ENCODE measurements at regions not wholly inside any gene's neighbourhood (a gene's known extent, or its start where the extent isn't known, plus 50 kb on each side); places are given as distances from the start of the nearest gene placed in this dataset.

GRCh38 chr10:105698592-105698991, 1057.5 kb downstream of the SORCS3 start:
- H3K4me2 ChIP-seq (ENCODE audit: low read length), result no peak overlapping the region
- H2AK5ac ChIP-seq (ENCODE audit: low read length), result no peak overlapping the region
- no peak overlapping the region for H2BK12ac ChIP-seq (ENCODE audit: low read length)
- no peak overlapping the region for H3K4ac ChIP-seq (ENCODE audit: low read depth, low read length)
- no peak overlapping the region for H3K18ac ChIP-seq (ENCODE audit: low read length)
- H2AFZ ChIP-seq (ENCODE audit: insufficient read depth, low read length, poor library complexity), result no peak overlapping the region
- no peak overlapping the region for H4K8ac ChIP-seq (ENCODE audit: low read depth, low read length)
- no peak overlapping the region for H4K91ac ChIP-seq (ENCODE audit: low read depth, low read length)
- H3K36me3 ChIP-seq (ENCODE audit: control insufficient read depth in 1 of 2, insufficient read depth in 2 of 2, low read length in 2 of 2), result no peaks in the 10 kb centered on the region
- DNase-seq, result no peak
- no peak overlapping the region for H2BK120ac ChIP-seq (ENCODE audit: insufficient read depth, low read length, poor library complexity)
- H3K4me3 ChIP-seq (ENCODE audit: low read depth, low read length), result no peak overlapping the region
- H3K27me3 ChIP-seq (ENCODE audit: insufficient read depth, low read length), result no peaks in the 10 kb centered on the region
- no peak overlapping the region for H2BK5ac ChIP-seq (ENCODE audit: low read depth, low read length, poor library complexity)
- no peak overlapping the region for H3K14ac ChIP-seq (ENCODE audit: low read length)
- no CpG with 5 or more reads among the region's 2 CpGs for WGBS (ENCODE audit: extremely low coverage, insufficient coverage, insufficient read length)
- no peaks in the 10 kb centered on the region for H3K79me2 ChIP-seq (ENCODE audit: control insufficient read depth, insufficient read depth, low read length, poor library complexity)
- H3K79me1 ChIP-seq (ENCODE audit: low read length), result no peaks in the 10 kb centered on the region
- H4K12ac ChIP-seq (ENCODE audit: low read depth, low read length), result no peak overlapping the region
- H3K4me1 ChIP-seq (ENCODE audit: control insufficient read depth in 1 of 2, insufficient read depth in 2 of 2, low read length in 2 of 2), result no peaks in the 10 kb centered on the region
- H3K9ac ChIP-seq (ENCODE audit: low read length), result no peak overlapping the region
- no peaks in the 10 kb centered on the region for H3K9me3 ChIP-seq (ENCODE audit: insufficient read depth, low read depth, low read length)
- no peak overlapping the region for H3K27ac ChIP-seq (ENCODE audit: low read depth, low read length)
- H3K23ac ChIP-seq (ENCODE audit: low read length), result no peak overlapping the region

DNA sequence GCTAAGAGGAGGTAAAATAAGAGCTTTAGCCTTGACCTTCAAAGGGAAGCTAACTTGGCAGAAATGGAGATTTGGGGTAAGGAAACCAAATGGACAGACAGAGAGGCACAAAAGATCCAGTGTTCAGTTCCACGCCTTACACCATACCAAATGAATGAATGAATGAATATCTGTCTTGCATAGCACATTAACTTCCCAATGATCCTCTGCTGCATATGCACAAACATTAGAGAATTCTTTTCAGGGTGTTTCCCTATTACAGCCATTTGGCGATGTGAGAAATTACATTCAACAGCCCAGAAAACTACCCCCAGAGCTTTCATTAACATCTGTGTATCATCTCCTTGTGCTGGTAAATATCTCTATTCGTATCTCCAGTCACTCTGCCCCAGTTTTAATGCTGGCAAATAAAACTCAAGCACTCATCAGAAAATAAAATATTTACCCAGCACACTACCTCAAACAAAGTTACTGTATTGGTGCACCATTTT, 1056.2 kb downstream of the SORCS3 start:
- H3K4ac ChIP-seq (ENCODE audit: low read depth, low read length), result no peak overlapping the region

GRCh38 chr10:105691811-105692210, 1050.7 kb downstream of the SORCS3 start:
- Histone ChIP-seq H3K27me3 (ENCODE audit: insufficient read depth, low read length) (no peaks in the 10 kb centered on the region), H2AK5ac (ENCODE audit: low read length) (no peak overlapping the region), H3K4ac (ENCODE audit: low read depth, low read length) (no peak overlapping the region), H4K91ac (ENCODE audit: low read depth, low read length) (no peak overlapping the region), H2BK120ac (ENCODE audit: insufficient read depth, low read length, poor library complexity) (no peak overlapping the region), H3K18ac (ENCODE audit: low read length) (no peak overlapping the region), H3K27ac (ENCODE audit: low read depth, low read length) (no peak overlapping the region), H3K14ac (ENCODE audit: low read length) (no peak overlapping the region), H2AFZ (ENCODE audit: insufficient read depth, low read length, poor library complexity) (no peak overlapping the region), H3K9me3 (ENCODE audit: insufficient read depth, low read depth, low read length) (no peaks in the 10 kb centered on the region), H3K79me1 (ENCODE audit: low read length) (no peaks in the 10 kb centered on the region), H3K36me3 (ENCODE audit: control insufficient read depth in 1 of 2, insufficient read depth in 2 of 2, low read length in 2 of 2) (no peaks in the 10 kb centered on the region), H3K4me2 (ENCODE audit: low read length) (no peak overlapping the region), H2BK12ac (ENCODE audit: low read length) (no peak overlapping the region), H3K4me3 (ENCODE audit: low read depth, low read length) (no peak overlapping the region), H3K4me1 (ENCODE audit: control insufficient read depth in 1 of 2, insufficient read depth in 2 of 2, low read length in 2 of 2) (no peaks in the 10 kb centered on the region), H3K9ac (ENCODE audit: low read length) (no peak overlapping the region), H3K23ac (ENCODE audit: low read length) (no peak overlapping the region), H4K12ac (ENCODE audit: low read depth, low read length) (no peak overlapping the region), H4K8ac (ENCODE audit: low read depth, low read length) (no peak overlapping the region), H3K79me2 (ENCODE audit: control insufficient read depth, insufficient read depth, low read length, poor library complexity) (no peaks in the 10 kb centered on the region), H2BK5ac (ENCODE audit: low read depth, low read length, poor library complexity) (no peak overlapping the region)
- DNase-seq, result no peak
- no CpG with 5 or more reads among the region's 1 CpG for WGBS (ENCODE audit: extremely low coverage, insufficient coverage, insufficient read length)

More for the DNA sequence above, 1056.2 kb downstream of the SORCS3 start:
- H3K4me1 ChIP-seq (ENCODE audit: control insufficient read depth in 1 of 2, insufficient read depth in 2 of 2, low read length in 2 of 2), result no peaks in the 10 kb centered on the region
- H3K9me3 ChIP-seq (ENCODE audit: insufficient read depth, low read depth, low read length), result no peaks in the 10 kb centered on the region
- H3K4me2 ChIP-seq (ENCODE audit: low read length), result no peak overlapping the region
- H3K79me2 ChIP-seq (ENCODE audit: control insufficient read depth, insufficient read depth, low read length, poor library complexity), result no peaks in the 10 kb centered on the region
- no peak overlapping the region for H4K91ac ChIP-seq (ENCODE audit: low read depth, low read length)
- no peak overlapping the region for H3K27ac ChIP-seq (ENCODE audit: low read depth, low read length)
- H4K8ac ChIP-seq (ENCODE audit: low read depth, low read length), result no peak overlapping the region
- no peak overlapping the region for H2BK12ac ChIP-seq (ENCODE audit: low read length)
- no CpG with 5 or more reads among the region's 3 CpGs for WGBS (ENCODE audit: extremely low coverage, insufficient coverage, insufficient read length)
- no peak overlapping the region for H3K18ac ChIP-seq (ENCODE audit: low read length)
- H2AK5ac ChIP-seq (ENCODE audit: low read length), result no peak overlapping the region
- no peak overlapping the region for H3K4me3 ChIP-seq (ENCODE audit: low read depth, low read length)
- H3K36me3 ChIP-seq (ENCODE audit: control insufficient read depth in 1 of 2, insufficient read depth in 2 of 2, low read length in 2 of 2), result no peaks in the 10 kb centered on the region
- no peaks in the 10 kb centered on the region for H3K79me1 ChIP-seq (ENCODE audit: low read length)
- no peak overlapping the region for H4K12ac ChIP-seq (ENCODE audit: low read depth, low read length)
- H3K23ac ChIP-seq (ENCODE audit: low read length), result no peak overlapping the region
- H2BK5ac ChIP-seq (ENCODE audit: low read depth, low read length, poor library complexity), result no peak overlapping the region
- no peak overlapping the region for H3K9ac ChIP-seq (ENCODE audit: low read length)
- H3K27me3 ChIP-seq (ENCODE audit: insufficient read depth, low read length), result no peaks in the 10 kb centered on the region
- H3K14ac ChIP-seq (ENCODE audit: low read length), result no peak overlapping the region
- H2BK120ac ChIP-seq (ENCODE audit: insufficient read depth, low read length, poor library complexity), result no peak overlapping the region
- no peak for DNase-seq
- no peak overlapping the region for H2AFZ ChIP-seq (ENCODE audit: insufficient read depth, low read length, poor library complexity)

DNA sequence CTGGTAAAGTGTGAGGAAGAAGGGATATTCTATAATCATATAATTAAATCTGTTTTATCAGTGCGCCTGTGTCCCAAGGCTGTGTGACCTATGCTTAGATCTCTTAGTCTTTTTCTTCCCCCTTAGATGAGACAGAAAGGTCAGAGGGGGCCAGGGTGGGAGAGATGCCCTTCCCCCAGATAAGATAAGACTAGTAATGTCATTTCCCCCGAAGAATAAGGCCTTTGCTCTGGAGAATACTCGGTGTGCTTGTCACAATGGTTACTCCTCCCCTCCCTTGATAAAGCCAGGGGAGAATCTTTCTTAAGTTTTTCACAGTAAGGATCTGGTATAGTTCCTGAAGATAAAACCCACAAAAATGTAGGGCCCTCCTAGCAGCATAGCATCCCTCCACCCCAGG, 1041.8 kb downstream of the SORCS3 start:
- H3K4ac ChIP-seq (ENCODE audit: low read depth, low read length), result no peak overlapping the region
- no peak overlapping the region for H2BK120ac ChIP-seq (ENCODE audit: insufficient read depth, low read length, poor library complexity)
- no CpG with 5 or more reads among the region's 3 CpGs for WGBS (ENCODE audit: extremely low coverage, insufficient coverage, insufficient read length)

More for the DNA sequence above, 1041.8 kb downstream of the SORCS3 start:
- H3K4me3 ChIP-seq (ENCODE audit: low read depth, low read length), result no peak overlapping the region
- H3K14ac ChIP-seq (ENCODE audit: low read length), result no peak overlapping the region
- DNase-seq, result no peak
- no peak overlapping the region for H4K8ac ChIP-seq (ENCODE audit: low read depth, low read length)
- no peaks in the 10 kb centered on the region for H3K36me3 ChIP-seq (ENCODE audit: control insufficient read depth in 1 of 2, insufficient read depth in 2 of 2, low read length in 2 of 2)
- no peak overlapping the region for H3K23ac ChIP-seq (ENCODE audit: low read length)
- no peak overlapping the region for H4K12ac ChIP-seq (ENCODE audit: low read depth, low read length)
- no peaks in the 10 kb centered on the region for H3K79me1 ChIP-seq (ENCODE audit: low read length)
- no peak overlapping the region for H4K91ac ChIP-seq (ENCODE audit: low read depth, low read length)
- H3K18ac ChIP-seq (ENCODE audit: low read length), result no peak overlapping the region
- H3K79me2 ChIP-seq (ENCODE audit: control insufficient read depth, insufficient read depth, low read length, poor library complexity), result peaks cover 2% of the 10 kb centered on the region
- H3K9ac ChIP-seq (ENCODE audit: low read length), result no peak overlapping the region
- no peak overlapping the region for H3K27ac ChIP-seq (ENCODE audit: low read depth, low read length)
- peaks cover 0 to 3% of the 10 kb centered on the region in 2 experiments for H3K4me1 ChIP-seq (ENCODE audit: control insufficient read depth in 1 of 2, insufficient read depth in 2 of 2, low read length in 2 of 2)
- H3K4me2 ChIP-seq (ENCODE audit: low read length), result no peak overlapping the region
- no peaks in the 10 kb centered on the region for H3K27me3 ChIP-seq (ENCODE audit: insufficient read depth, low read length)
- H2BK5ac ChIP-seq (ENCODE audit: low read depth, low read length, poor library complexity), result no peak overlapping the region
- H2AFZ ChIP-seq (ENCODE audit: insufficient read depth, low read length, poor library complexity), result no peak overlapping the region
- no peaks in the 10 kb centered on the region for H3K9me3 ChIP-seq (ENCODE audit: insufficient read depth, low read depth, low read length)
- no peak overlapping the region for H2BK12ac ChIP-seq (ENCODE audit: low read length)
- H2AK5ac ChIP-seq (ENCODE audit: low read length), result no peak overlapping the region

Data from trophoblast cell (in vitro differentiated cells and primary cell).